Suppressor macrophage treated with lipopolysaccharide for 4 hours (primary cell): ENCODE measurements at regions not wholly inside any gene's neighbourhood (a gene's known extent, or its start where the extent isn't known, plus 50 kb on each side); places are given as distances from the start of the nearest gene placed in this dataset.
A peak's percentile ranks its signal among the peaks of the same experiment; 100 is the strongest.

Experiments
- DNase-seq: peaks from one replicate; pipeline ENCODE4 v3.0.0-alpha.2; 2020

- DNase-seq: peak; percentile 66
Measured at GRCh38 chr12:24721191-24721590, 227.7 kb downstream of the BCAT1 start.

DNA sequence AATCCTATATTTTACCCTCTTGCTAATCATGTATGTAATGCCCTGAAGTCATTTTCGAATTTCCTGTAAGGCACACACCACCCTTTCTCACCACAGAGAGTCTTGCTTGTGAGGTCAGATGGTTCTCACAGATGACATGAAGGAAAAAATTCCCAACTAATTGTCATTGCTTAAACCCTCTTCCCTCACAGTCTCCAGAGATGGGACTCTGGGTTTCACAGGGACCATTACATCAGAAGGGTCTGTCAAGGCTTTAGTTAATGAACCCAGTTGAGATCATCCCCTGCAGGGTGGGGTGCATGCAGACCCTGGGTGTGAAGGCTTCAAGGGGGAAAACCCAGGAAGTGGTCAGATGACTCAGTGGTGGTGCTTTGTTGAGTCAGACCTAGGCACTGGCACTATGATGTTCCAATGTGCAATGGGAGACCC, 229.6 kb downstream of the BCAT1 start:
- peak; percentile 99 for DNase-seq

DNA sequence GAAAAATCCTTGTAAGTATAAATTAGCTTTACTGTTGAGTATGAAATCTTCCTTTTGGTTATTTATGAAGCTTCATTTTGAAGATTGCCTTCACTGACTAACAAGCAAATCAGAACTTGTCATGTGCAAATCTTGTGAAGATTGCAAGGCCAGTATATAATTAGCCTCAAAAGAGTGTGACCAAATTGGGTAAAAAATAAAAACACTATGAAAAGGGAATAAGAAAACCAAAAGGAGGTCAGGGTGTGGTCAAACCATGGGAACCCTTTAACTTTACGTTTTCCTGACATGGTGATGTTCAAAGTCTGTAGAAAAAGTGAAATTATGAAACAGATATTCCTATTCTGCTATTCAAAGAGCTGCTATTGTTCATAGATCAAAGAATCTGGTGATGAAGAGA, 230.3 kb downstream of the BCAT1 start:
- peak; percentile 80 for DNase-seq

DNA sequence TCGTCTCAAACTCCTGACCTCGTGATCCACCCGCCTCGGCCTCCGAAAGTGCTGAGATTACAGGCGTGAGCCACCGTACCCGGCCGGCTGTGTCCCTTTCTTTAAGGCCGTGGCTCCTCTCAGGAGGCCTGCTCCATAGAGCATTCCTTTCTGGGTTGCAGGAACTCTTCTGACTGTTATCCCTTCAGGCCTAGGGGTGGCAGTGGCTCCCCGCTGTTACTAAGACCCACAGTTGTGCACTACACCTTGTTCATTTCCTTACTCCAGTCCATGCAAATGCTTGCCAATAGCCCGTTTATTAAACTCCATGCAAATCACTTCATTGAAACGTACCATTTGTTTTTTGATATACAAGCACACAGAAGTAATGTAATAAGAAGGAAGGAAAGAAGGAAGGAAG, 234.7 kb downstream of the BCAT1 start:
- DNase-seq: no peak

DNA sequence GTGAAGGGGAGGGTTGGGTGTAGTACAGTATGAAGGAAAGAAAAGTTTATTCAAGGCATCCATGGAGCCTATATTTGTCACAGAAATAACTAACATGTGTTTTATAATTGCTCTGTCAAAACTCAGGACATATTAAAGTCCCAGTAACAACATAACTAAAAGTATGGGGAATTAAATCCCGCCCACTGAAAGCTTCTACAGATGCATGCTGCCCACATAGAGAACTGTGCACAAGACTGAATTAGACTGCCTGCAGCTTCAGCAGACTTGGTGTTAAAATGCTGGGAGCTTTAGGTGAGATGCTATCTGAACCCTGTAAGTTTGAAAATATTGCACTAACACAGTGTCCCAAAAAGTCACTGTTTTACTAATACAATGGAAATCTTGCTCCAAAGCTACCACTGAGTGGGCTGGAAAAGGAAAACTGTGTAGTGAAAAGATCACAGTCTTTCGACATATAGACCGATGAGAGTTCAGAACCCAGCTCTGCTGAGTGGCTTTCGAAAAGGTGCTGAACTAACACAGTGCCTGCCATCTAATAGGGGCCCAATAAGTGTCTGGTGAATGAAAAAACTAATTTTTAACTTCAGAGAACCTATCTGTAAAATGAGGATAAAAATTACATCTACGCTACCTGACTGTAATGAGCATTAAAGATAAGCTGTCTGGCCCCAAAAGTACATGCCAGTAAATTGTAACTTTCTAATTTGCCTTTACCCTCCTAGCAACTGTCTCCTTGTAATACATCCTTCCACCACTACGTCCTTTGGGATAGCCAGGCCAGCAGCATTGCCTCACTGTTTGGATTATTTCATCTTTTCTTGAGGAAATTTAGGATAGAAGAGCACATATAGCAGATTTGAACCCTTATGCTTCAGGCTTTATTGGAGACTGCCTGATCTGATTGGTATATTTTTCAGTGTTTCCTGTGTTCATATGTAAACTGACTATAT, 237.6 kb downstream of the BCAT1 start:
- DNase-seq: peak; percentile 71

DNA sequence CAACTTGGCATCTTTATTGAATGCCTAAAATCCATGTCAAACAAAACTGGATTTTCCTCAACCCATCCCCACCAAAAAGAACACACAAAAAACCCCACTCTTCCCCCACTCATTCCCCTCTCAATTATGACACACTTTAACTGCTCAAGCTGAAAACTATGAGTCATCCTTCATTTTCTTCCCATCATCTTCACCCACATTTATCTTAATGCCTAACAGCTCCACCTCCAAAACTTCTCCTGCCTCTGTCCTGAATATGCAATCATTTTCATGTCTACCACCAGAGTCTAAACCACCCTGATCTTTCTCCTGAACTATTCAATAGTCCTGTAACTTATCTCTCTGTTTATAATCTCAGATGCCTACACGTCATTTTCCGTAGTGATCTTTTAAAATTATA, 239.7 kb downstream of the BCAT1 start:
- DNase-seq: peak; percentile 92

DNA sequence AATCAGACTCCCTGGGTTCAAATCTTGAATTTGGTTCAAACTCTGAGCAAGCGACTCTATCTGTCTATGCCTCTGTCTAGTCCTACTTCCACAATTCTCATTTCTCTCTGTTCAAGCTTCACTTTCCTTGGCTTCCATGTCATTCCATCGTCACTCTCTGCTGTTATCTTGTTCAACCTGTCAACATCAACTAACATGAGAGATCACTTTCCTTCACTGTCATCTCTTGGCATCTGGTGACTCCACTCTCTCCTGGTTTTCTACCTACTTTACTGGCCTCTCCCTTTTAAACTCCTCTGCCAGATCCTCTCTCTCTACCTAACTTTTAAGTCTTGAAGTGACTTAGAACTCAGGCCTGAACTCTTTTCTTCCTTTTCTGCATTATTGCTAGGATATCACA, 240.2 kb downstream of the BCAT1 start:
- peak; percentile 42 for DNase-seq

DNA sequence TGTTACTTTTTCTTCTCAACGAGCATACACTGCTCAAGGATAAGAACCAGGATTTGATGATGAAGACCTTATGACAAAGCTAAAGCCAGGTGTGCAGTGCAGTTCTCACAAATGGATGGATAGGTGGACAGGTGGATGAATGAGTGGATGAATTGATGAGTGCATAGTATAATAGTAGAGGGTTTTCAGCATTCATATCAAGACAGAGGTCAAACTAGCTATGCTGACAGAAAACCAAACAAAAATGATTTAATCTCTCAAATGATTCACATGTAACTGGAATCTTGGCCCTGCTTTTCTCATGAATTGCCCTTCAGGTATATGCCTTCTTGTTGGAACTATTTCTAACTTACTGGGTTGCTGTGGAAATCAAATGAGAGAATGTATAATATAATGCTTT, 240.9 kb downstream of the BCAT1 start:
- no peak for DNase-seq

- peak; percentile 61 for DNase-seq
Measured at GRCh38 chr12:24707334-24707733, 241.6 kb downstream of the BCAT1 start.

- DNase-seq: peak; percentile 93
Measured at GRCh38 chr12:24705741-24706358, 243.1 kb downstream of the BCAT1 start.

- DNase-seq: no peak
Measured at GRCh38 chr12:24705216-24705615, 243.7 kb downstream of the BCAT1 start.

DNA sequence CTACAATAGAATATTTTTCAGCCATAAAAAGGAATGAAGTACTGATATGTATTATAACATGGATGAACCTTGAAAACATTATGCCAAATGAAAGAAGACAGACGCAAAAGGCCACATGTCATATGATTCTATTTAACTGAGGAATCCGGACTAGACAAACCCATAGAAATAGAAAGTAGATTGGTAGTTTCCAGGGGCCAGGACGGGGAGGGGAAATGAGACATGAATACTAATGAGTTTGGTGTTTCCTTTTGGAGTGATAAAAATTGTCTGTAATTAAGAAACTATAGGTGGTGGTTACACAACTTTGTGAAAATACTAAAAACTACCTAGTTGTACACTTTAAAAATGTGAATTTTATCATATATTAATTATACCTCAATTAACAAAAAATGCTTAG, 247.6 kb downstream of the BCAT1 start:
- DNase-seq: peak; percentile 70

GRCh38 chr12:24698972-24699371, 249.9 kb downstream of the BCAT1 start:
- DNase-seq: no peak

DNA sequence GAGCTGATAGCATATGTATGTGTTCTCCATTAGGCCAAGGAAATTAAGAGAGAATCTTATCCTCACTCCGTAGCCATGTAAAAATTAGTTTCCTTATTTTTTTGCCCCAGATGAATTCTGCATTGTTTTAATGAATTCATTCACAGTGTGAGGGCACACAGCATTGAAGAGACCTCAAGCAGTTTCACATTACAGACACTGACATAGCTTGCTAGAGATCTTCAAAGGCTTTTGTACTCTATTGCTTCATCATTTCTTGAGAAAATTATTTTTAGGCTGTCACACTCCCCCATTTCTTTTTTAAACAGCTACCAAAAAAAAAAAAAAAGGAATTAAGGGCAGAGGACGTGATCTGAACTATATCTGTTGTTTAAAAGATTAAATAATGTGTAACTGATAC, 251.1 kb downstream of the BCAT1 start:
- DNase-seq: no peak

GRCh38 chr12:24697295-24697694, 251.6 kb downstream of the BCAT1 start:
- DNase-seq: no peak

DNA sequence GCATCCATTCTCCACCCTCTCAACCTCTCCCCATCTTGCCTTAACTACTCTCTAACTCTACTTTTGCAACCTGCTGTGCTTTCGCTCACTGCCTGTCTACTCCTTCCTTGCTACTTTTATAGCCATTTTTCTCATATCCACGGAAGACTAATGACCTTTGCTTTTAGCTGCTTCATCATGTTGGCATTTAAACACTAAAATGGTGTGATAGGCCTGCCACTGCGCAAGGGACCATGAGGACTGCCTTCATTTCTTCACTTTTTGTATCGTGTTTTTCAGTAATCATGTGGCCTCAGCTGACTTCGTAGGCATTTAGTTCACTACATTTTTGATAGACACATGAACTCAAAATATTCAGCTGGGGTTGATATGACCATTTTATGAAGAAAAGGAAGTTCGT, 252.1 kb downstream of the BCAT1 start:
- DNase-seq: no peak

- DNase-seq: no peak
Measured at GRCh38 chr12:24695657-24696329, 253.1 kb downstream of the BCAT1 start.

DNA sequence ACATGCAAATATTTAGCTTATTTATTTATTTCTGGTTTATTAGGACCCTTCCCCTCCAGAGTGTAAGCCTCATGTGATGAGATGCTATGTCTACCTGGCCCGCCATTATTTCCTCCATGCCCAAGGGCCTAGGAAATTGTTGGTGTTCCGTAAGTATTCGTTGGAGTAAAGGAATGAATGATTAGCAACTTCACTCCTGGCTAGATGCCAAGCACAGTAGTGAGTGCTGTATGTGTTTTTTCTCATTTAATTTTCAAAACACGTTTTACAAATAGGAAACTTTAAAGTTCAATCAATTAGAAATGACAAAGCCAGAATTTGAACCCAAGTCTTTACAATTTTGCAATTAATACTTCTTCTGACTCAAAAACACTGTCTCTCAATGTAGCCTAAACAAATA, 253.8 kb downstream of the BCAT1 start:
- no peak for DNase-seq

GRCh38 chr12:24688601-24689000, 260.3 kb downstream of the BCAT1 start:
- no peak for DNase-seq

DNA sequence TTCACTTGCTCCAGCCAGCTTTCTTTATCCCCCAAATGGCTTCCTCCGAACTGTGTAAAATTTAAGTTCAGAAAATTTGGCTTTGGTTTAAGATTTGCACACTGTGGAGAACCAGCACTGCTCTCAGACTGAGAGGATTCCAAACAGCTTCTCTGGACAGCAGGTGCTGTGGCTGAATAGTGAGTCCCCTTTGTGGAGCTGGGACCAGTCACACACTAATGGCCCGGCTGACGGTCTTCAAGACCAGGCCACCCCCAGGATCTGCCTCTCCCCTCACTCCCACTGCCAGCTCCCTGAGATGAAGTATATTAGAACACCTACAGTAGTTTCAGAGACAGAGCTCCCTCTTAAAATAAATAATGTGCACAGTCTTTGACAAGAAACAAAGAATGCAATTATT, 267.3 kb downstream of the BCAT1 start:
- no peak for DNase-seq

DNA sequence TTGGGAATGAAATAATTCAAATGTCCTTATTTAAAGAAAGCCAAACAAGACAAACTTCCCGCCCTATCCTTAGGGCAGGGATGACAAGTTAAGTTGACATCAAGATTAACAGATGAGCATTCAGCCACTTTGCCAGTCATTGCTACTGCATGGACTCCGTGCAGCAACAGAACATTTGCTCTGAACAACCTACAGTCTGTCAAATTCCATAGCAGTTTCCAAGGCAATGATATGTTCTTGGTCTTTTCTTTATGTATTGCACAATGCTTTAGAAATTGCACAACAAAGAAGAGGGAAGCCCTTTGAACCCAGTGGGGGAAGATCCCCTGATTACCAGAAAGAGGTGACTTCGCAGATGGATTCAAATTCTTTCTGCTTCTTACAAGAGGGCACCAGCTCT, 269.8 kb downstream of the BCAT1 start:
- DNase-seq: peak; percentile 56

DNA sequence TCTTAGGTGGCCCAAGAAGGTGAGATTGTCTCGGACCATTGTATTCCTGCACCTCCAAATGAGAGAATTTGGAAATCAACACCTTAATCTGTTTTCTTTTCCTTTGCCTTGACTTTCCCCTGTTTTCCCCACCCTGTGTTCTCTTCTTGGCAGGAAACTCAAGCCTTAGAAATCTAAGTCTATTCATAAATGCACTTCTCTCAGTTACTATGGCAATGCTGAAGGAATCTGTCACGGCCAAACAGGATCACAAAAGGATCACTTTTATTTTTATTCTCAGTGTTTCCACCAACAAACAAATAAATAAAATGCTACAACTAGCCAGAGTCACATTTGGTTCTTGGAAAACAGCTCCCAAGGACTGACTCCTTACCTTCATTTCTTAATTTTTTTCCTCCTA, 270.5 kb downstream of the BCAT1 start:
- no peak for DNase-seq

DNA sequence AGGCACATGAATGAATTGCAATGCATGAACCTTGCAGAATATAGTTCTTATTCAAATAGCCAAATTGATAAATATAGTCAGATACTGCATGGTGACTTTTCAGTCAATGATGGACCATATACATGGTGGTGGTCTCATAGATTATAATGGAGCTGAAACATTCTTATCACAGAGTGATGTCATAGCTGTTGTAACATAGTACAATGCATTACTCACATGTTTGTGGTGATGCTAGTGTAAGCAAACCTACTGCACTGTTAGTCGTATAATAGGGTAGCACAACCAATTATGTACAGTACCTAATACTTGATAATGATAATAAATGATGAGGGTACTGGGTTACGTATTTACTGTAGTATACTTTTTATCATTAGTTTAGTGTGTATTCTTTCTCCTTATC, 280.3 kb downstream of the BCAT1 start:
- no peak for DNase-seq
